Heart left ventricle (tissue), 16 donors: ENCODE measurements at regions not wholly inside any gene's neighbourhood (a gene's known extent, or its start where the extent isn't known, plus 50 kb on each side); places are given as distances from the start of the nearest gene placed in this dataset.
"Not testable (repeated sequence)": the region's sequence is repeated elsewhere in the genome, so short reads cannot be mapped to it uniquely, and the experiment has no call there.

Experiments used
- ATAC-seq, 4 donors: fragments of 200-7000 bp; cut with Tn5 transposase; one replicate each; pipeline ENCODE4 v1.9.1; 2020 to 2022; ENCODE audit warnings: moderate library complexity in 4 of 4, mild to moderate bottlenecking in 3 of 4, moderate number of reproducible peaks in 1 of 4
- DNase-seq, 5 donors: peaks; one replicate each; pipeline ENCODE4 v3.0.0-alpha.2; 2020
- H3K27ac ChIP-seq, 12 donors: fragments of 200-600 bp; sonication (generic) in 4 of 12; one replicate each; pipeline versions ENCODE4 v1.5.0 to v1.8.0; 2016 to 2022; ENCODE audit warnings: mild to moderate bottlenecking in 2 of 12
- H3K27me3 ChIP-seq, 9 donors: fragments of 200-600 bp; sonication (generic) in 2 of 9; one replicate each; pipeline versions ENCODE4 v1.5.1 to v1.8.0; 2016 to 2022; ENCODE audit warnings: mild to moderate bottlenecking in 3 of 9
- H3K36me3 ChIP-seq, 9 donors: fragments of 200-600 bp; sonication (generic) in 2 of 9; one replicate each; pipeline versions ENCODE4 v1.5.0 to v1.8.0; 2018 to 2022; ENCODE audit warnings: mild to moderate bottlenecking in 2 of 9
- H3K4me1 ChIP-seq, 12 donors: fragments of 200-600 bp; sonication (generic) in 4 of 12; one replicate each; pipeline versions ENCODE4 v1.5.0 to v1.8.0; 2016 to 2022; ENCODE audit warnings: mild to moderate bottlenecking in 3 of 12
- H3K4me3 ChIP-seq, 12 donors: fragments of 200-600 bp; sonication (generic) in 4 of 12; one replicate each; pipeline versions ENCODE4 v1.5.0 to v1.8.0; 2017 to 2022; ENCODE audit warnings: mild to moderate bottlenecking in 9 of 12, moderate library complexity in 4 of 12
- H3K9me3 ChIP-seq, 12 donors: fragments of 200-600 bp; sonication (generic) in 4 of 12; one replicate each; pipeline versions ENCODE4 v1.5.0 to v1.8.0; 2016 to 2022; ENCODE audit warnings: mild to moderate bottlenecking in 1 of 12
- POLR2A ChIP-seq, 2 donors: fragments of 450-650 bp; IDR thresholded peaks; one replicate each; pipeline ENCODE4 v1.6.1; 2017; ENCODE audit warnings: antibody characterized with exemption in 2 of 2, mild to moderate bottlenecking in 2 of 2, moderate library complexity in 2 of 2
- WGBS, 4 donors: extraction: QIAGEN DNeasy Blood & Tissue Kit in 2 of 4; methylation state at CpG; one replicate each; pipeline versions ENCODE4 v1.1.5 to v1.1.7; 2013 to 2018; 5-methylcytosine and 5-hydroxymethylcytosine counted together
- intact Hi-C, 10 donors: fragments of 100-400 bp; cut with DNase I; formaldehyde crosslinking; loops; one replicate each; pipeline versions ENCODE4 v1.11.1 to v1.14.2; 2022
- TF ChIP-seq, protein P1 (sequence below), 12 donors: fragments of 200-600 bp; sonication (generic) in 4 of 12; IDR thresholded peaks; one replicate each; pipeline versions ENCODE4 v1.5.0 to v1.8.0; 2018 to 2022; ENCODE audit warnings: antibody characterized with exemption in 12 of 12, mild to moderate bottlenecking in 5 of 12
- donor health status: ischemic (EF 13 %, LVEDD 7.1; RV severe dilation, severe dysfunction).
- donor health status: healthy with polysubstance abuse.
- donor health status: DM: no; HTN: yes; CAD: no.
- donor health status: DM: no; HTN: no; CAD: no.
- donor health status: ischemic (EF 25% LVEDD 6.9; RV normal size, moderate dysfunction).
- donor health status: ischemic (EF 25% LVEDD 5.7; RV mildly dilated, moderate dysfunction).
- donor health status: healthy.
- donor health status: DM: yes; HTN: yes; CAD: no.
- donor health status: ischemic (EF 35%, LVEDD 5.7; RV mildly dilated, moderate dysfunction).
- donor health status: nonischemic (EF 11% LVEDD 7.7; RV severe dilation, severe dysfunction).
- donor health status: DM: yes; HTN: yes; CAD: no.
- donor health status: PGD.
- donor health status: ischemic (EF 29% LVEDD 5.4; RV normal size, mild dysfunction).
- donor health status: nonischemic (EF 23%, LVEDD 6.1; RV moderate dilation, normal function).

DNA sequence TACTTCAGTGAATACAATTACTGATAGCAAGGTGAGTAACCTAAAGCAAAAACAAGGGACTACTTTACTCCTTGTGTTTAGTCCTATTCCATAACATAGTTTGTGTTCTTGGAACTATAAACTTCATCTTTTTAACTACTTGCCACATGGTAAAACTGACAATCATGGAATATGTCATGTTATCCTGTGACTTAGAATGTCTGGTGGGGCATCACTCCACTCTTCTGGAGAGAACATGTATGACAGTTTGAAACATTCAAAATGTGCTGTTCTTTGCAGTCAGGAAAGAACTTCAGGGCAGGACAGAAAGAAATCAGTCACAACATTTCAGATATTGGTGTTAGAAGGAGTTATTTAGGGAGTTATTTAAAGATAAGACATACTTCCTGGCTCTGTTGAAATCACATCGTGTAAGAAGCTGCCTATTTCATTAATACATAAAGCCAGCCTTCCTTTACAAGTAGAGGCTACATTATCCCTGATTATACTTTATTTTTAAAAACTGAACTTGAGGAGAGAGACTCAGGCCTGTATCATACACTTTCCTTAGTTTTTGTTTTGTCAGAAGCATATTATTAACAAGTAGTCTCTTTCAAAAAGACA is 184.9 kb downstream of the SPATA31A6 start:
- ATAC-seq, H3K36me3 ChIP-seq, H3K27ac ChIP-seq, H3K4me1 ChIP-seq, intact Hi-C loops, DNase-seq, H3K27me3 ChIP-seq, H3K4me3 ChIP-seq: not testable (repeated sequence)
- H3K9me3 ChIP-seq, result peaks cover 0 to 11% (median 0%) of the 10 kb centered on the region in 12 donors
- TF ChIP-seq, protein P1, sequence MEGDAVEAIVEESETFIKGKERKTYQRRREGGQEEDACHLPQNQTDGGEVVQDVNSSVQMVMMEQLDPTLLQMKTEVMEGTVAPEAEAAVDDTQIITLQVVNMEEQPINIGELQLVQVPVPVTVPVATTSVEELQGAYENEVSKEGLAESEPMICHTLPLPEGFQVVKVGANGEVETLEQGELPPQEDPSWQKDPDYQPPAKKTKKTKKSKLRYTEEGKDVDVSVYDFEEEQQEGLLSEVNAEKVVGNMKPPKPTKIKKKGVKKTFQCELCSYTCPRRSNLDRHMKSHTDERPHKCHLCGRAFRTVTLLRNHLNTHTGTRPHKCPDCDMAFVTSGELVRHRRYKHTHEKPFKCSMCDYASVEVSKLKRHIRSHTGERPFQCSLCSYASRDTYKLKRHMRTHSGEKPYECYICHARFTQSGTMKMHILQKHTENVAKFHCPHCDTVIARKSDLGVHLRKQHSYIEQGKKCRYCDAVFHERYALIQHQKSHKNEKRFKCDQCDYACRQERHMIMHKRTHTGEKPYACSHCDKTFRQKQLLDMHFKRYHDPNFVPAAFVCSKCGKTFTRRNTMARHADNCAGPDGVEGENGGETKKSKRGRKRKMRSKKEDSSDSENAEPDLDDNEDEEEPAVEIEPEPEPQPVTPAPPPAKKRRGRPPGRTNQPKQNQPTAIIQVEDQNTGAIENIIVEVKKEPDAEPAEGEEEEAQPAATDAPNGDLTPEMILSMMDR (IDR thresholded peaks at IDR 0.05), result peak in 1 of 12 donors; percentile 10
- 24 to 37% (median 30%) methylated on average over 1 of the region's 1 CpG for WGBS, 4 donors

DNA sequence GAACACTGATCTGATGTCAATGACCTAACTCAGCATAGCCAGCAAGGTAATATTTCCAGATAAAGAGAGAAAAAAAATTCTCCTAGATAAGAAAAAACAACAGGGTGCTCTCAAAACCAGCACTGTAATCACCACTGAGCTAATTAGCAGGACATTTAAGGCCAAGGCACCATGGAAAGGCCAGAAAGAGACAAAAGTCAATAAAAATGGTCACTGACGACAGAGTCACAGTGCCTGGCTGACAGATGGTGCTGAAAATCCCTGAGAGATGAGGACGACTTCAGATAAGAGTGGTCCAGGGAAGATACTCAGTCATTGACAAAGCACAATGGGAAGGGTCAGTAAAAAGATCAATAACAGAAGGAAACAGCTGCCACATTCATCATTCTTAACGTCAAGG is 186.7 kb downstream of the SPATA31A6 start:
- H3K27me3 ChIP-seq, DNase-seq, intact Hi-C loops, ATAC-seq, H3K4me1 ChIP-seq, H3K27ac ChIP-seq, H3K36me3 ChIP-seq, H3K4me3 ChIP-seq: not testable (repeated sequence)
- peaks cover 0 to 11% (median 0%) of the 10 kb centered on the region in 12 donors for H3K9me3 ChIP-seq
- 0 to 25% (median 21%) methylated on average over 1 to 3 of the region's 3 CpGs for WGBS, 4 donors

DNA sequence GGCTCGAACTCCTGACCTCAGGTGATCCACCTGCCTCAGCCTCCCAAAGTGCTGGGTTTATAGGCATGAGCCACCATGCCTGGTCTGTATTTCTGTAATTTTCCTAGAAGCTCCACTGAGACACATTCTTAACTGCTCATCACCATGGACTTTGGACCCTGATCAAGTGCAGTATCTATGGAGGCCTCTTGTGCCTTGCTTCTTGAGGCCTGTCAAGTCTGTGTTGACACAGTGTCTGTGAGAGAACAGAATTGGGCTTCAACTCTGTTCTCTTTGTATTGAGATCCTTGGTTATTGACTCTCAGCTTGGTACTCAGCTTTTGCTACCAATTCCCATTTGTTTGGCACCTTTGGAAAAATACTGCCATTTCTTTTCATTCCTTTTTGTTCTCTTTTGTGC is 188.0 kb downstream of the SPATA31A6 start:
- H3K36me3 ChIP-seq, intact Hi-C loops: not testable (repeated sequence)

DNA sequence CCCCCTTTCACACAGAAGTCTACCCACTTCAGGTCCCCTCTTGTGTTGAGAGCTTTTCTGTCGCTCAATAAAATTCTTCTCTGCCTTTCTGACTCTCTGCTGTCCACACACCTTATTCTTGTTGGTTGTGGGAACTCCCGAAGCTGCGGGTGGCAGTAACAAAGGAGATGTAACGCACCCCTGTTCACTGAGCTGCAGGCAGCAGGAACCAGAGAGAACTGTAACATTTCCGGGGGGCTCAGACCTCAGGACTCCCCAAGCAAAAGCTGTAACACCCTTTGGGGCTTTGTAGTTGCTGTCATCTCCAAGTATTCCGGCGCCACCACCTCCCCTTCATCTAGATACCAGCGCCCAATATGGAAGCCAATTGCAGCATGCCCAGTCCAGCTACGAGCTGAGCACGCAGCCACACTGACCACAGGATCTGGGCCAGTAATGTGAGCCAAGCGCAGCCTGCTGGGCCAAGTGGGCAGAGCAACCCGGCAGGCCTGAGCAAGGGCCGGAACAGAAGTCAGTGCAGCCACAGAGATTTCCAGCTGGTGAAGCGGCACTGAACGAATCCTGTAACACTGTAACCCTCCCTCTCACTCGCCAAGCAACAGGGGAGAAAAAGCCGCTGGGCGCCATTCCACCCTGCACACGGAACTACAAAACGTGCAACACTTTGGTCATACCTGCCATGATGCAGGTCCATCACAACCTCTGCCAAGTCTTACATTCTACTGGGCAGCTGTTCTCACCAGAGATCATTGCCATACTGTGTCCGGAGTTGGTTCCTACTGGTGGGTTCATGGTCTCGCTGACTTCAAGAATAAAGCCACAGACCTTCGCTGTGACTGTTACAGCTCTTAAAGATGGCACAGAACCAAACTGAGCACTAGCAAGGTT is 194.3 kb downstream of the SPATA31A6 start:
- intact Hi-C loops, result not testable (repeated sequence)

More for the DNA sequence above, 188.0 kb downstream of the SPATA31A6 start:
- not testable (repeated sequence) for ATAC-seq, DNase-seq, H3K4me1 ChIP-seq, H3K27ac ChIP-seq, H3K27me3 ChIP-seq, H3K4me3 ChIP-seq, H3K9me3 ChIP-seq
- 43 to 75% (median 71%) methylated on average over 1 of the region's 1 CpG for WGBS, 4 donors

DNA sequence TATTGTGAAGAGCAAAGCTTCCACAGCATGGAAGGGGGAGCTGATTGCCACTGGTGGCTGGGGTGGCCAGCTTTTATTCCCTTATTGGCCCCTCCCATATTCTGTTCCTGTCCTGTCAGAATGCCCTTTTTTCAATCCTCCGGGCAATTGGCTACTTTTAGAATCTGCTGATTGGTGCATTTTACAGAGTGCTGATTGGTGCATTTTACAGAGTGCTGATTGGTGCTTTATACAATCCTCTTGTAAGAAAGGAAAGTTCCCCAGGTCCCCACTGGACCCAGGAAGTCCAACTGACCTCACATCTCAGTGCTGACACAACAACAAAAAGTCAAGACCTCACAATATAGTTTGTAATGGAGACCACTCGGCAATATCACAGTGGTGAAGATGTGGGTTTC is 195.0 kb downstream of the SPATA31A6 start:
- Histone ChIP-seq H3K36me3 (no peaks in the 10 kb centered on the region), H3K27me3 (no peaks in the 10 kb centered on the region), H3K4me3 (no peak overlapping the region), H3K9me3 (peaks cover 0 to 9% (median 0%) of the 10 kb centered on the region in 12 donors), H3K27ac (no peak overlapping the region), H3K4me1 (no peaks in the 10 kb centered on the region)
- ATAC-seq, result no peak
- DNase-seq, result no peak
- TF ChIP-seq, protein P1 (IDR thresholded peaks at IDR 0.05), result no peak
- no peak for TF ChIP-seq POLR2A (IDR thresholded peaks at IDR 0.05)
- intact Hi-C loops, result no loop called here
- 85 to 95% (median 91%) methylated on average over 2 of the region's 2 CpGs for WGBS, 4 donors

More for the DNA sequence above, 194.3 kb downstream of the SPATA31A6 start:
- not testable (repeated sequence) for H3K4me1 ChIP-seq, DNase-seq, H3K27me3 ChIP-seq, H3K36me3 ChIP-seq, H3K27ac ChIP-seq, H3K9me3 ChIP-seq, H3K4me3 ChIP-seq
- 75 to 86% (median 80%) methylated on average over 23 of the region's 23 CpGs for WGBS, 4 donors
- peak in 1 of 4 donors; percentile 33 for ATAC-seq

DNA sequence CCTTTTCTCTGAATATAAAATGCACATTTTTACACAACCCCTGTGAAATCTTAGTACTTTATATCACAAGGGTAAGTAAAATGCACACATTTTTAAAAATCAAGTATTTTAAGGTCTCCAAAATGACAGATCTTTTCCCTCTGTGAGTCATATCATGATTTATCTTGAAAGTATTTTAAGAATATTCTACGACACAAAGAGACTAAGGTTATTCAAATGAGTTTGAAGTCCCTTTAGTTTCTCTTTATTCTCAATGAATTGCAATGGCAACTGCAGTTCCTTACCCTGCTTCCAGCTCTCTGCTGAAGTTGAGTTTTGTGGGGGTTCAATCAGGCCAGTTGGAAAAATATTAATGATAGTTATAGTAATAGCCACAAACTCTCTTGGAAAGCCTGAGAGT is 196.1 kb downstream of the SPATA31A6 start:
- WGBS, 4 donors, result 28 to 66% (median 58%) methylated on average over 1 of the region's 1 CpG
- not testable (repeated sequence) for DNase-seq

DNA sequence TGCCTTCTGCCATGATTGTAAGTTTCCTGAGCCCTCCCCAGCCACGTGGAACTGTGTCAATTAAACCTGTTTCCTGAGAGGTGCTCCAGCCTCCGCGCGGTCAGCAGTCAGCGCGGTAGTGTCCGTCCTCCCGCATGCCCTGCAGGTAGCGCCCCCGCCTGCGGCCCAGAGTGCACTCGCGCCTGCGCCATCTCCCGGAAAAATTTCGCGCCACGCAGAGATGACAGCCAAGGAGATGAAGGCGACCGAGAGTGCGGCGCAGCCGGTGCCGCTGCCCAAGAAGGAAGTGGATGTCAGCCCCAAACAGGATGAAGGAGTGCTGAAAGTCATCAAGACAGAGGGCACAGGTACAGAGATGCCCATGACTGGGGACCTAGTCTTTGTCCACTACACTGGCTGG is 201.1 kb downstream of the SPATA31A6 start:
- intact Hi-C loops, ATAC-seq, DNase-seq, H3K4me1 ChIP-seq, H3K27me3 ChIP-seq, H3K27ac ChIP-seq, H3K9me3 ChIP-seq, H3K4me3 ChIP-seq, H3K36me3 ChIP-seq: not testable (repeated sequence)
- 93 to 94% (median 94%) methylated on average over 24 of the region's 24 CpGs for WGBS, 4 donors

More for the DNA sequence above, 196.1 kb downstream of the SPATA31A6 start:
- intact Hi-C loops, ATAC-seq, H3K36me3 ChIP-seq, H3K4me3 ChIP-seq, H3K4me1 ChIP-seq, H3K27ac ChIP-seq, H3K9me3 ChIP-seq, H3K27me3 ChIP-seq: not testable (repeated sequence)

DNA sequence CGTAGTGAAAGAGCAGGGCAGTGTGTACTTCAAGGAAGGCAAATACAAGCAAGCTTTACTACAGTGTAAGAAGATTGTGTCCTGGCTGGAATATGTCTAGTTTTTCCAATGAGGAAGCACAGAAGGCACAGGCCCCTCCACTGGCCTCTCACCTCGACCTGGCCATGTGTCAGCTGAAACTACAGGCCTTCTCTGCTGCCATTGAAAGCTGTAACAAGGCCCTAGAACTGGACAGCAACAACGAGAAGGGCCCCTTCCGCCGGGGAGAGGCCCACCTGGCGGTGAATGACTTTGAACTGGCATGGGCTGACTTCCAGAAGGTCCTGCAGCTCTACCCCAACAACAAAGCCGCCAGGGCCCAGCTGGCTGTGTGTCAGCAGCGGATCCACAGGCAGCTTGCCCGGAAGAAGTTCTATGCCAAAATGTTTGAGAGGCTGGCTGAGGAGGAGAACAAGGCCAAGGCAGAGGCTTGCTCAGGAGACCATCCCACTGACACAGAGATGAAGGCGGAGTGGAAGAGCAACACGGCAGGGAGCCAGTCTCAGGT is 202.2 kb downstream of the SPATA31A6 start:
- H3K9me3 ChIP-seq, H3K4me3 ChIP-seq, H3K36me3 ChIP-seq, ATAC-seq, H3K4me1 ChIP-seq, intact Hi-C loops, H3K27me3 ChIP-seq, H3K27ac ChIP-seq: not testable (repeated sequence)
- WGBS, 4 donors, result 74 to 80% (median 77%) methylated on average over 9 to 11 of the region's 11 CpGs
- peak in 1 of 5 donors; percentile 36 for DNase-seq
